NT2/D1 (cell line): ENCODE measurements at regions not wholly inside any gene's neighbourhood (a gene's known extent, or its start where the extent isn't known, plus 50 kb on each side); places are given as distances from the start of the nearest gene placed in this dataset.

Experiments
- YY1 ChIP-seq: IDR thresholded peaks from 2 replicates; pipeline ENCODE4 v1.6.1; 2011; ENCODE audit not compliant: insufficient read length, insufficient read depth
- ZNF274 ChIP-seq: IDR thresholded peaks from 2 replicates; pipeline ENCODE4 v1.6.1; 2011; ENCODE audit warnings: mild to moderate bottlenecking, low read depth, low read length

GRCh38 chr1:214826619-214827018 lies 223.6 kb downstream of the CENPF start:
- no peak for TF ChIP-seq ZNF274
- no peak for TF ChIP-seq YY1
